Neural progenitor cell (in vitro differentiated cells): ENCODE measurements at regions not wholly inside any gene's neighbourhood (a gene's known extent, or its start where the extent isn't known, plus 50 kb on each side); places are given as distances from the start of the nearest gene placed in this dataset.

Source experiments
- DNase-seq: peaks from one replicate; pipeline ENCODE4 v3.0.0-alpha.2; 2016; ENCODE audit warnings: low spot score
- H2AFZ ChIP-seq: fragments of 200-600 bp; sonication (generic); replicated peaks from 2 replicates; pipeline ENCODE4 v1.6.1; 2016; ENCODE audit warnings: antibody characterized with exemption
- H3F3A ChIP-seq: fragments of 200-600 bp; sonication (generic); 2 replicates; pipeline ENCODE4 v1.6.1; 2016; ENCODE audit warnings: antibody characterized with exemption, low read depth
- H3K27ac ChIP-seq: fragments of 200-600 bp; sonication (generic); 2 replicates; pipeline ENCODE4 v1.5.1; 2016; ENCODE audit warnings: mild to moderate bottlenecking
- H3K27me3 ChIP-seq: fragments of 200-600 bp; sonication (generic); 2 replicates; pipeline ENCODE4 v1.6.1; 2016; ENCODE audit warnings: mild to moderate bottlenecking, moderate library complexity
- H3K36me3 ChIP-seq: fragments of 200-600 bp; sonication (generic); 2 replicates; pipeline ENCODE4 v1.5.1; 2016
- H3K4me1 ChIP-seq: fragments of 200-600 bp; sonication (generic); 2 replicates; pipeline ENCODE4 v1.6.1; 2016; ENCODE audit warnings: mixed run types
- H3K4me2 ChIP-seq: fragments of 200-600 bp; sonication (generic); 2 replicates; pipeline ENCODE4 v1.6.1; 2016
- H3K4me3 ChIP-seq: fragments of 200-600 bp; sonication (generic); 2 replicates; pipeline ENCODE4 v1.5.1; 2016
- H3K79me2 ChIP-seq: fragments of 200-600 bp; sonication (generic); 2 replicates; pipeline ENCODE4 v1.6.1; 2016; ENCODE audit warnings: low read depth
- H3K9ac ChIP-seq: fragments of 200-600 bp; sonication (generic); 2 replicates; pipeline ENCODE4 v1.6.1; 2016
- H3K9me3 ChIP-seq: fragments of 200-600 bp; sonication (generic); 2 replicates; pipeline ENCODE4 v1.5.1; 2016; ENCODE audit warnings: low read depth
- H4K20me1 ChIP-seq: fragments of 200-600 bp; sonication (generic); 2 replicates; pipeline ENCODE4 v1.6.1; 2016; ENCODE audit warnings: low read depth
- H3K27ac Mint-ChIP-seq: 3 replicates; pipeline ENCODE4 v1.8.0; 2021; ENCODE audit warnings: mixed read lengths
- H3K27me3 Mint-ChIP-seq: 2 replicates; pipeline ENCODE4 v1.8.0; 2022; ENCODE audit warnings: low read depth, mild to moderate bottlenecking, inconsistent platforms, moderate library complexity, mixed read lengths; ENCODE audit not compliant: insufficient read depth
- H3K36me3 Mint-ChIP-seq: 3 replicates; pipeline ENCODE4 v1.8.0; 2021; ENCODE audit warnings: mixed read lengths
- H3K4me1 Mint-ChIP-seq: 3 replicates; pipeline ENCODE4 v1.8.0; 2021; ENCODE audit warnings: mixed read lengths
- H3K4me3 Mint-ChIP-seq: 3 replicates; pipeline ENCODE4 v1.8.0; 2021; ENCODE audit warnings: mild to moderate bottlenecking, moderate library complexity, mixed read lengths
- H3K9me3 Mint-ChIP-seq: 3 replicates; pipeline ENCODE4 v1.8.0; 2020; ENCODE audit warnings: mixed read lengths
- CTCF ChIP-seq: fragments of 200-600 bp; sonication (generic); IDR thresholded peaks from 2 replicates; pipeline ENCODE4 v1.5.1; 2017; ENCODE audit warnings: antibody characterized with exemption, mild to moderate bottlenecking
- EZH2 ChIP-seq: fragments of 200-600 bp; sonication (generic); IDR thresholded peaks from 2 replicates; pipeline ENCODE4 v1.6.1; 2017; ENCODE audit warnings: antibody characterized with exemption, mild to moderate bottlenecking, moderate library complexity
- EZH2phosphoT487 ChIP-seq: fragments of 200-600 bp; sonication (generic); IDR thresholded peaks from 2 replicates; pipeline ENCODE4 v1.6.1; 2017; ENCODE audit warnings: antibody characterized with exemption

- Histone ChIP-seq H3K4me2 (peak overlapping the region; percentile 74), H3K9ac (no peak overlapping the region), H3F3A (no peaks in the 10 kb centered on the region), H3K4me1 (peaks cover 13% of the 10 kb centered on the region), H3K27me3 (peaks cover 39% of the 10 kb centered on the region), H3K9me3 (no peaks in the 10 kb centered on the region), H3K27ac (no peak overlapping the region), H3K79me2 (no peaks in the 10 kb centered on the region), H2AFZ (no peak overlapping the region), H3K4me3 (peak overlapping the region; percentile 32), H4K20me1 (no peaks in the 10 kb centered on the region), H3K36me3 (no peaks in the 10 kb centered on the region)
- peaks cover 14% of the 10 kb centered on the region for H3K27me3 Mint-ChIP-seq
- H3K4me1 Mint-ChIP-seq = peaks cover 13% of the 10 kb centered on the region
- no peak for TF ChIP-seq CTCF
- no peak for TF ChIP-seq EZH2phosphoT487
- H3K27ac Mint-ChIP-seq = no peak overlapping the region
- H3K36me3 Mint-ChIP-seq = no peaks in the 10 kb centered on the region
- DNase-seq = peak; percentile 88
- H3K9me3 Mint-ChIP-seq = peaks cover 9% of the 10 kb centered on the region
- no peak overlapping the region for H3K4me3 Mint-ChIP-seq
Observed at GRCh38 chr20:58150772-58151171, 77.7 kb downstream of the ANKRD60 start.

GRCh38 chr20:58149437-58150091 is 78.9 kb downstream of the ANKRD60 start:
- Histone ChIP-seq H3K4me2 (no peak overlapping the region), H3K9ac (no peak overlapping the region), H3K27ac (no peak overlapping the region), H3K79me2 (no peaks in the 10 kb centered on the region), H3K9me3 (no peaks in the 10 kb centered on the region), H4K20me1 (no peaks in the 10 kb centered on the region), H3K4me1 (peaks cover 17% of the 10 kb centered on the region), H3K27me3 (peaks cover 39% of the 10 kb centered on the region), H3F3A (no peaks in the 10 kb centered on the region), H3K4me3 (no peak overlapping the region), H2AFZ (no peak overlapping the region), H3K36me3 (no peaks in the 10 kb centered on the region)
- H3K9me3 Mint-ChIP-seq = peaks cover 9% of the 10 kb centered on the region
- peaks cover 18% of the 10 kb centered on the region for H3K27me3 Mint-ChIP-seq
- H3K4me3 Mint-ChIP-seq = peak overlapping the region; percentile 27
- peaks cover 13% of the 10 kb centered on the region for H3K4me1 Mint-ChIP-seq
- DNase-seq = no peak
- no peak overlapping the region for H3K27ac Mint-ChIP-seq
- no peak for TF ChIP-seq CTCF
- no peak for TF ChIP-seq EZH2
- no peak for TF ChIP-seq EZH2phosphoT487
- no peaks in the 10 kb centered on the region for H3K36me3 Mint-ChIP-seq

GRCh38 chr20:58148891-58149290 is 79.6 kb downstream of the ANKRD60 start:
- Histone ChIP-seq H3K27me3 (peaks cover 36% of the 10 kb centered on the region), H3K9me3 (no peaks in the 10 kb centered on the region), H2AFZ (no peak overlapping the region), H4K20me1 (no peaks in the 10 kb centered on the region), H3K4me1 (peaks cover 17% of the 10 kb centered on the region), H3K4me2 (no peak overlapping the region), H3K9ac (no peak overlapping the region), H3K79me2 (no peaks in the 10 kb centered on the region), H3F3A (no peaks in the 10 kb centered on the region), H3K4me3 (no peak overlapping the region), H3K27ac (no peak overlapping the region), H3K36me3 (no peaks in the 10 kb centered on the region)
- peak overlapping the region; percentile 11 for H3K27ac Mint-ChIP-seq
- H3K36me3 Mint-ChIP-seq = no peaks in the 10 kb centered on the region
- no peak for DNase-seq
- no peak overlapping the region for H3K4me3 Mint-ChIP-seq
- TF ChIP-seq CTCF (no peak), EZH2phosphoT487 (no peak), EZH2 (no peak)
- H3K27me3 Mint-ChIP-seq = peaks cover 18% of the 10 kb centered on the region
- peaks cover 13% of the 10 kb centered on the region for H3K4me1 Mint-ChIP-seq
- H3K9me3 Mint-ChIP-seq = peaks cover 11% of the 10 kb centered on the region
